ENCODE measurements at regions not wholly inside any gene's neighbourhood (a gene's known extent, or its start where the extent isn't known, plus 50 kb on each side); places are given as distances from the start of the nearest gene placed in this dataset.

DNA sequence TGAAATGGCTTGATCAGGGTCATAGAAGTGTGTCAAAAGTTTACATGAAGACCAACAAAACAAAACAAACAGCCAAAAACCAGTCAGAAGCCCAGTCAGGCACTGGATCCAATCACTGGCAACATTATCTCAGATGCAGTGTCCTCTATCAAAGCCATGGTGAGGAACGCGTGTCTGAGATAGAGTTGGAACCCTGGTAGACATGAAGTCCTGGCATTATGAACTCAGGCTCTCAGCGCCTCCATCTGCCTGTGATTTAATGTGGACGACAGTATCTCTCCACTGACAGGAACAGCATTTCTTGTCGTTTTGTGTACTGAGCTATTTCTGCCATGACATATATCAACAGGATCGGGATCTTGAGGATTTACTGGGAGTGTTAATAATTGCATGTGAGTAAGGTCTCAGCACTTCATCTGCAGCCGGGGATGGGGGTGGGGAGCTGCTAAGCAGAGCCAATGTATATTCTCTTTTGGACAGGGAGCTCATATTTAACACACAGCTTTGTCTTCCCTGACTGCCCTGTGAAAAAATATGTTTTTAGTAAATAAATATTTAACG is 1120.0 kb downstream of the IGSF11 start:
- DNase-seq (ENCODE audit: low read depth in 2 of 3, low spot score in 2 of 3), result no peak

DNA sequence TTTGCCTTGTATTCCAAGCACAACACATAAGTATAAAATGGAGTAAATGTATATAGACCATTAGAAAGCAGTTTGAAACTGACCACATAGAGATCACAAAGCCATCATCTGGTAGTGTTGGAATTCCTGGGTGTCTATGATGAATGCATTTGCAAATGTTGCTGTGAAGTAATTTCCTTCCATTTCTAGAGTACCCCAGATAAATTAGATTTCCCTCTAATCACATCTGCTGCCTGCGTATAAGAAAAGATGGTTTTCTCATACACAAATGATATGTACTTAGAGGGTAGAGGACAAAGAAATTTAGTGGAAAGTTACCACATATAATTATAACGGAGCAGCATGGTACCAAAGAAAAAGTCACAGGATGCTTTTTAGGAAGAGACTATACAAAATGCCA is 1117.8 kb downstream of the IGSF11 start:
- no peak for DNase-seq (ENCODE audit: low read depth in 2 of 3, low spot score in 2 of 3)

DNA sequence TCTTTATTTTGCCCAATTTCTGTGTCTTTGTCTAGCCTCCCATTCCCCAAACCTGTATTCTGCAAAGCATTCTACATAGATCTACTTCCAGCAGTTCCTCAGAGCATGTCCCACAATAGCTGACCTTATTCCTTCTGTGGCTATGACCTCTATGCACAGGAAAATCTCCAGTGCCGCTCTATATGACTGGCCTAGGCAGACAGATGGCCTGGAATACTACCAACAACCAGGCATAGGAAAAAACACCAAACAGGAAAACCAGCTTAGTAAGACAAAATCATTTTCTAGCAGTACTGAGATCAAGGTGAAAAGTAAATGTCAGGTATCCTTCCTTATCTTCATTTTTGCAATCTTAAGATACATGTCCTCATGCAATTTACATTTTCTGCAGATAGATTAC is 1115.0 kb downstream of the IGSF11 start:
- DNase-seq (ENCODE audit: low read depth in 2 of 3, low spot score in 2 of 3), result no peak

DNA sequence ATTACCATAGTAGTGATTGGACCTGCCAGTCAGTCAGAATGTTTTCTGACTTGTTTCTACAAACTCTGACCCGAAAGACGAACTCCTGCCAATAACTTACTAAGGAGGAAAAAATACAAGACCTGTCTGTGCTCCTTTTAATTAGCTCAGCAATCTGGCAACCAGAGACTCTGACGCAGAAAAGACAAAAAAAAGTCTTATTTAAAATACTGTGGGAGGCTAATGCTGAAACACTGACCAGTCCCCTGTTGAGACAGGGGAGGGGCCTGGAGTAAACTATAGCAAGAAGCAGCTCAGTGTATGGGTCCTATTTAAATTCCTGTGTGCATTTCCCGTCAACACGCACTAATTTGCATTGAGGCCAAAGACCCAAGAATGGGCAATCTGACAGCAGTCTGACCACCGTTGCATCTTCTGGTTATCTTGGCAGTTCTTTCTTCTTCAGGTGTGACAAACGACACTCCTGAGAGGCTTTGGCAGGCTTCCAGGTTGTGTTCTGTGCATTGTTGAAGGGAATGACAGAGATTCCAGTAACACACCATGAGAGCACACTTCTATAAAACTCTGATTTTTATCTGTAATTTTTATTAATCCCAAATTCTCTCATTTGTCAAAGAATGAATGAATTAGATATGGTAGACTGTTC is 1114.3 kb downstream of the IGSF11 start:
- no peak for DNase-seq (ENCODE audit: low read depth in 2 of 3, low spot score in 2 of 3)

DNA sequence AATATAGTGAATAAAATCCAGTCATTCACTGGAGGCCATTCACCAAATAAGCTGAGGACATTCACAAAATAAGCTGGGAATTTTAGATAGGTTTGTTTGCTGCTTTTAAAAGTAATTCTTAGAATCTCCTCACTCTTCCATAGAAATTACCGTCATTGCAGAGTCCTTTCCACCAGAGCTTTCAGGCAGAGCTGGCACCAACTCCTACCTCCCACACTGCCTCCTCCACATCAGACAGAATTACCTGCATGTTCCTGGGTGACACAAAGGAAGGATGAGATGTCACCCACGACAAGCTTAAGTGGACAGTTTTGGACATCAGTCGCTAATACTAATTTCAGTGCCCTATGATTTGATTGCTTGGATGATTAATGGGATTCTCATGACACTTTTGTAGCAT is 1113.2 kb downstream of the IGSF11 start:
- DNase-seq (ENCODE audit: low read depth in 2 of 3, low spot score in 2 of 3), result no peak

DNA sequence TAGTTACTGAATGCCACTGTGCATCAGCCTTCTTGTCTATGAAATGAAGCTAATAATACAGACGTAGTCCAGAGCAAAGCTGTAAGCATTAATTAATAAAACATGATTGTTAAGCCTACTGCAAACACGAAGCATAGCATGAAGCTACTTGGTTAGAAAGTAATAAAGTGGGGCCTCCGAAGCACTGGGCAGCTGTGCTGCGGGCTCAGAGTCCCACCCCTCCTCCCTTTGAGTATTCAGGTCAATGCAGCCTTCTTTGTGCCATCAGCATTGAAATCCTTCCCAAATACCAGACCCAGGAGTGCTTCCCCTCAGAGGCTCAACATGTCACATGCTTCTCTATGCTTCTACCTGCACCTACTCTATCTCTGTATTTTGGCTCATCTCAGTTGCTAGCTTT is 1112.6 kb downstream of the IGSF11 start:
- DNase-seq (ENCODE audit: low read depth in 2 of 3, low spot score in 2 of 3), result no peak

DNA sequence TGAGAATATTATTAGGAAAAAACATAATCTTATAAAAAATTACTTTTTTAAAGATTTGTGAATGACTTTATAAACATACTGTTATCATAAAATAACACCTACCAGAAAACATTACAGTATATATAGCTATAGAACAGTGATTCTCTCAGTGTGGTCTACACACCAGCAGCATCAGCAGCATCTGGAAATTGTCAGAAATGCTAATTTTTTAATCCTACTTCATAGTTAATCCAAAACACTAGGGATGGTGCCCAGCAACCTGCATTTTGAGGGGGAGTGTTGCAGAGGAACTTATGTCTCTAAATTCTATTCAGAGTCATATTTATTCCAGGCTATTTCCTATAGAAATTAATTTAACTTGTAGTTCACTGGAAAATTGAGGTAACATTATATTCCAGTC is 1107.8 kb downstream of the IGSF11 start:
- DNase-seq (ENCODE audit: low read depth in 2 of 3, low spot score in 2 of 3), result no peak

DNA sequence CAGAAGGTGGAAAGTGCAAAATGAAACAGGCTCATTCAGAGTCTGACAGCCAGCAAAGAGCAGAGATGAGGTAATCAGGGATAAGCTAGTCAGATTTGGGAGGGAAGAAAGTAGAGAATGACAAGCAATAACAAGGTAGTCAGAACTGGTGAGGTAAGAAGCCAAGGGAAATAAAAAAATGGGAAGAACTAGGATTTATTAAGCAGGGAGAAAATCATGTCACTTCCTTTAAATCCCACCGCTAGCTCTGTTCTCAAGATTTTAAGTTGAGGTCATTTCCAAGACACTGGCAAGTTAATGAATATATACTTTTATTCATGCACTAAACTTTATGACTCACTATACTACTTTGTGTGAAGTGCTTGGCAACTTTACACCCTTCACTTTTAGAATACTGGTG is 1106.8 kb downstream of the IGSF11 start:
- no peak for DNase-seq (ENCODE audit: low read depth in 2 of 3, low spot score in 2 of 3)

DNA sequence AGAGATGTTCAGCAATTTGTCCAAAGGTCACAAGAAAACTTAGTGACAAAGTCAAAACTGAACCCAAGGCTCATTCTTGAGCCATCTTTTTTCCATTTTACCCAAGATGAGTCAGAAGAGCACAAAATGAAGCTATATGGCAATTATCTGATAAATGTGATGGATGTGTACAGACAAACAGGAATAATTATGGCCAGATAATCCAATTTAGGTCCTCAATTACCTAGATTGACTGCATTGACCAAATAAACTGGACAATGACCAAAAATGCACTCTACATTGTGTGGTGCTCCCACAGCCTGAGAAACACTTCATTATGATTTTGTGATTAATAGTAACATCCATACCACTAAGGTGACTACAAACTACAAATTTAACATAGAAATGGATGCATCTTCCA is 1105.8 kb downstream of the IGSF11 start:
- no peak for DNase-seq (ENCODE audit: low read depth in 2 of 3, low spot score in 2 of 3)

DNA sequence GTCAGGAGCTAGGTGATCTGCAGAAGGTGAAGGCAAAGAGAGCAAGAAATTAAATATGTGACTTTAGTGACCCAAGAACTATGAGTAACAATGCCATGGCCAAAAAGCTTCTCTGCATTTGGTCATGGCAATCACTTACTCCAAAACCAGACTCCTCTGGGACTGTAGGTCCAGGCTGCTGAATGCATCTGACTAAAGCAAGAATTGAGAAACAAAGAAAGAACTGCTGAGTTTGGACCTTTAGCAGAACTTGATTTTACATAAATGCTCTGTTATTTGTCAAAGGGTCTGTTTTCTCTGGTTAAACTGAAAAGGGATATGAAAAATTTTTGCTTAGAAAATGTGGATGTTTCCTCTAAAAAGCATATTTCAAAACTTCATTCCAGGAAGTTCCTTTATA is 1102.2 kb downstream of the IGSF11 start:
- DNase-seq (ENCODE audit: low read depth in 2 of 3, low spot score in 2 of 3), result no peak

DNA sequence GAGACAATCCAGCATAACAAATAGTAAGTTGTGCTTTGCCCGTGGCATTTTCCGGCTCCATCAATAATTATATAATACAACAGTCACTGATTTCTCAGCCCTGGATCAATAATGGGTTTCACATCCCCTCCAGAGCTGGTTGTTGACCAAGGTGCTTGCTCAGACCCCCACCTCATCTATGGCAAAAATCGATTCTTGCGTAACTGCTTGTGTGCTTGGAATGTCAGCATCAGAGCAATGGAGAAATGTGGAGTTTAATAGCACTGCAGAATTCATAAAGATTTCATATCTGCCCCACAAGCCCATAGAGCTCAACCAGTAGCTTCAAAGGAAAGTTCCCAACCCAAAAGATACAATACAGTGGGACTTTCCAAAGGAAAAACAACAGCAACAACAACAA is 1098.5 kb downstream of the IGSF11 start:
- no peak for DNase-seq (ENCODE audit: low read depth in 2 of 3, low spot score in 2 of 3)

DNA sequence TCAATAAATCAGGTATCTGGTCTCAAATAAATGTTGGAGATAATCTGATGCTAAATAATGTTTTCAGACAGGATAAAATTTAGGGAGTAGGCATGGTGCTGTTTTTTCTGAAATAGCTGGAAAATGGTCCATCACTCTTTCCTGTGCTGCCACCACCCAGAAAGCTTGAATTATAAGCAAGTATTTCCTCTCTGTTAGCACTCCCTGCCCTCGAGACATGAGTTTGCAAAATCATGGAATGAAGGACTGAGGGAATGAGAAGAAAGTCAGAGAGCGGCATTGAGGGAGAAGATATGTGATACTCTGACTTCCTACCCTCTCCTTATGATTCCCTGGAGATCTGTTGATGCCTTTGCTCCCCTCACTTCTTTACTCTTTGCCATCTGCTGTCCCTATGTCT is 1095.7 kb downstream of the IGSF11 start:
- no peak for DNase-seq (ENCODE audit: low read depth in 2 of 3, low spot score in 2 of 3)

DNA sequence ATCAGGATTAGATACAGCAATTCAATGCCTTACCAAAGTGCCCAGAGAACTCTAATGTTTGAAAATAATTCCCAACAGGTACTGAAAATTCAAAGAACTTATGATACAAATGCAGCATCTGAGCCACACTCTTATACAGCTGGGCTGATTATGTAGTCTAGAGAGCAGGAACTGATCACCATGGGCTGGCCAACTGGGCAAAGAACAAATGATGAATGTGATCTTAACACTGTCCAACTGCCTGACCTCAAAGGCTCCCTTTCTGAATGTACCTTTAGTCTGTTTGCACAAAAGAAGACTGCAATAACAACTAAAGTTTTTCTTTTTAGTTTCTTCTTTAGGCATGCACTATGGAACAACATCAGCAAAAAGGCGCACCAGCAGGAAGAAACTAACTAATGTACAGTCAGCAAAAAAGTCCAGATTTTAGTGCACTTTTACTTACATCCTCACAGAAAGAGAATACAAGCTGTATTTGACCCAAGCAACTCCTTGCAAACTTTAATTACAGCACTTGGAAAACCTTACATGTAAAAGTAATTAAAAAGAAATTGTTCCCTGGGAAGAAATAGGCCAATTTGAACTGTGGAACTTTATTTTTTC is 1095.1 kb downstream of the IGSF11 start:
- DNase-seq (ENCODE audit: low read depth in 2 of 3, low spot score in 2 of 3), result no peak

DNA sequence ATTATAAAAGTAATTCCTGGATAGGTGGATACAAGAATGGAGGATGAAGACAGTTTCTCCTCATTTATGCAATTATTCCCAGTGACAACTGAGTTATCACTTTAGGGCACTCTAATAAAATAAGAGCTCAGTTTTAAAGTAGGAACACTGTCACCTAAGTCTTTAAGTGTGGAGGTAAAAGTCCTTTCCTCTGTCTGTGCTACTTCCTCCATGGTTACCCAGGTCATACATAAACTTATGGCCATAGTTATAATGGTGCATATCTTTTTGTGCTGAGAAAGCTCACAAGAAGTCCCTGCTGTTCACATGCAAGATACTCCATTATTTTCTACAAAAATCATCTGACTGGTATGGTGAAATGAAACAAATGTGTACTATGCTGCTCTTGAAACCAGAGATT is 1093.6 kb downstream of the IGSF11 start:
- DNase-seq (ENCODE audit: low read depth in 2 of 3, low spot score in 2 of 3), result no peak

DNA sequence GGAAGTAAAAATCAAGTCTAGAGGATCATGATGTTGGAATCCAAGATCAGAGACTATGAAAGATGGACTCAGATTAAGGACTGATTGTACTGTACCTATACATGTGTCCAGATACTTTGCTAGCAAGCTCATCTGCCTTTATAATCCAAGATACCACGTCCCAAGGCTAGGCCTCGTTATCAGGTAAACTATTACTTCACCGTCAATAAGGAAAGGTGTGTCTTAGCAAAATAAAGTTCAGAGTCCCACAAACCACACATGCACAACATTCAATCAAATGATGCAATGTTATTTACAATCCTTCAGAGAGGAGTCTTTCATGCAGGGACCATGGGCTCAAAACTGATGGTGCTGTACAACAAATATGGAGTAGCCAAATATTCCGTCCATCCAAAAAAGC is 1092.9 kb downstream of the IGSF11 start:
- no peak for DNase-seq (ENCODE audit: low read depth in 2 of 3, low spot score in 2 of 3)

DNA sequence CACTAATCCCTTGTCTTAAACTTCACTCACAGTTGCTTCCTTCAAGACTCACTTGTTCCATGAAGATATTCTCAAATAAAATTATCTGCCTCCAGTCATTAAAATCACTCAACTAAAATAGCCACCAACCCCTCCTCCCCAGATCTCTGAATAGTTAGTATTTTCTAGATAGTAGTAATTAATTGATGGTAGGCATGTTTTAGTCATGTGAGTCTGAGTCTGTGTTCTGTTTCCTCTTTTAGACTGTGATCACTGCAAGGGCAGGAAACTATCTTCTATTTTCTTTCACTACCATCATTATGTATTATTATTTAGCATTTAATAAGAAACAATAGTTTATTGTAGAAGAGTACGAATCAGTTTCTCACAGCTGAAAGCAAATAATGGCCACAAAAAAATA is 1080.5 kb downstream of the IGSF11 start:
- DNase-seq (ENCODE audit: low read depth in 2 of 3, low spot score in 2 of 3), result no peak

DNA sequence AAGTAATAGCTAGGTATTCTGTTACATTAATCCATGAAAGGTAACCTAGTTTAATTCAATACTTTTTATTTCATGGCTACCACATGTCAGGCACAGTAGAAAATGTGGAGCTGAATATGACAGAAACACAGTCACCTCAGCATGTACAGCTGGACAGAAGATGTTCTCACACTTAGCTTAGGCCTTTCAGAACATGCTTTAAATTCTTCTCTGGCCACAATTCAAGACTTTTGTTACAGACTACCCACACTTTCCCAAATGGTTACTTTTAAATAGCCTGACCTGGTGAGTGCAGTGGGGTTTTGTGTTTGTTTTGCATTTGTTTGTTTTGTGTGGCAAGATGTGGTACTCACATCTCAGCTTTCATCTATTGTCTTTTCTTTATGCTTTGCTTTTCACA is 1079.5 kb downstream of the IGSF11 start:
- DNase-seq (ENCODE audit: low read depth in 2 of 3, low spot score in 2 of 3), result no peak

DNA sequence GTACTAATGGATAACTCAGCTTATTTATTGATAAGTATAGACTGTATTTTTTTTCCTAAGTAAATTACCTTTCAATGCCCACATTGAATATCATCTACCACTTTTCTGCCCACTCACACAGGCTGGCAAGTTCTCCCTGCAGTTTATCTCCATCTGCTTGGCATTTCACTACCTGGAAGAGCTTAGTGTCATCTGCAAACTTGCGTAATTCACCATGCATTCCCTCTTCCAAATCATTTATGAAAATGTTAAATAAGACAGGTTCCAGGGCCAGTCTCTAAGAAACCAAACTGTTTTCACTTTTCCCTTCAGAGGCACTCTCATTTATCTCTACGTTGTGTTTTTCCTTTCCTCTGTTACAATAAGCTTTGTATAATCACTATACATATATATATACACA is 1076.6 kb downstream of the IGSF11 start:
- DNase-seq (ENCODE audit: low read depth in 2 of 3, low spot score in 2 of 3), result no peak

DNA sequence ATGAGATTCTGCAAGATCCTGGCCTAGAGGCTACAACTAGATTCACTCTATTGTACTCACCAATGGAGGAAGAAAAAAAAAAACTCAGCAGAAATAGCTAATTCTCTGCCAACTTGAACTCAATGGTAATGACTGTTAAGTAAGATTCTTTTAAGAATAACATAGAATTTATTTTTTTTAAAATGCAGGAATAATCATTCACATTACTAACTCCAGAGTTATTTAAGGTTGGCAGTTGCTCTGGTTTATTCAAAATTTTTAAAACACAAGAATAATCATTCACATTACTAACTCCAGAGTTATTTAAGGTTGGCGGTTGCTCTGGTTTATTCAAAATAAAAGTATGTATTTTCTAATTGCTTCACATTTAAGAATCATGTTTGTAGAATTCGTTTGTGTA is 1071.9 kb downstream of the IGSF11 start:
- no peak for DNase-seq (ENCODE audit: low read depth in 2 of 3, low spot score in 2 of 3)

DNA sequence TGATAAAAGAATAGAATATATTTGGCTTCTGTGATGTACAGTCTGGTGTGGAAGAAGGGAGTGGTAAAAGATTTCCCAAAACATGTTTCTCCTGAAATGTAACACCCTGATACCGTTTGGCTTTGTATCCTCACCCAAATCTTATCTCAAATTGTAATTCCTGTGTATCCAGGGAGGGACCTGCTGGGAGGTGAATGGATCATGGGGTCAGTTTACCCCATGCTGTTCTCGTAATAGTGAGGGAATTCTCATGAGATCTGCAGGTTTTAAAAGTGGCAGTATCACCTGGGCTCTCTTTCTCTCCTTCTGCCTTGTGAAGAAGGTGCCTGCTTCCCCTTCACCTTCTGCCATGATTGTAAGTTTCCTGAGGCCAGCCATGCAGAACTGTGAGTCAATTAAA is 1070.8 kb downstream of the IGSF11 start:
- DNase-seq (ENCODE audit: low read depth in 2 of 3, low spot score in 2 of 3), result no peak

DNA sequence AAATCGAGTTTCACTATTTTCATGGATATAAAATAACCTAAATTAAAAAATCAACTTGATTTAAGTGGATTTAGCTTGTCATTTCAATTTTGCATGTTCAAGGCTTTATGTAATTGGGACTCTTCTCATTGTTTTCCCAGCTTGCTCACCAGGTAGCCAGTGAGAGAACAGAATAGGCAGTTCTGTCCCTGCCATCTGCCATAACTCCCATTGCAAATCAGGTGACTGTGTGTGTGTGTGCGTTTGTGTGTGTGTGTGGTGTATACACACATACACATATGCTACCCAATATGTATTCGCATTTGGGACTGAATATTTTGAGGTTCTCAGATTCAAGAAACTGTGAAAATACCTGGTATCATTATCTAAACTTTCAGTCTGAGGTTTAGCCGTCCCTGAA is 1069.8 kb downstream of the IGSF11 start:
- no peak for DNase-seq (ENCODE audit: low read depth in 2 of 3, low spot score in 2 of 3)

DNA sequence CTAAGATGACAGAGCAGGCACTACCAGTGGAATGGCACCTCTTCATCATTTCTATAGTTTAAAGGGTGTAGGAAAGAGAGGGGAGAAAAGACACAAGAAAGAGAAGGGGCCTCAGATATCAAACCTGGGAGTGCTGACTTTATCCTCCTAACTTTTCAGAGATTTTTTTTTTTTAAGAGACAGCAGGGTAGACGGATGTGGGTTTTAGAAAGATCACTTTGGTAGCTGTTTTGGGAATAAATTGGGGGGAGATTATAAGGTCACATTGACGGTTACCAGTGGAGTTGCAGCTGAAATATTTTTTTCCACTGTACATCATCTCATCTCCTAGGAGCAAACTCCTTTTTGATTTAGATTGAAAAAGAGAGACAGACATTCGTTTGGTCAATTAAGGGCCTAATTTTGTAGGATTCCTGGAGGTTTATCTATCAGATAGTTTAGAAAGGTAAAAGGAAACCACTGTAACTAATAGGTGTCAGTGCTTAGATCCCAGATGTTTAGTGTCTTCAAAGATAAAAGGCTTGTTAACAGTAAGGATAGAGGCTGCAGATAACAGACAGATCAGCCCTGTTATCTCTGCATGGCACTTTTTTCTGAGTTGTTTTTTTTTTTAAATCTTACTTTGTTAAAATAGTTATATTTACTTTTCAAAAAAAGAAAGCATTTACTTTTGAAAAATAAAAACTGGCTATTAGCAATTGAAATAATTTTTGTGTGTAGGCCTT is 1057.0 kb downstream of the IGSF11 start:
- no peak for DNase-seq (ENCODE audit: low read depth in 2 of 3, low spot score in 2 of 3)
